Astrocyte of the cerebellum (primary cell): ENCODE measurements at regions not wholly inside any gene's neighbourhood (a gene's known extent, or its start where the extent isn't known, plus 50 kb on each side); places are given as distances from the start of the nearest gene placed in this dataset.
"Not testable (repeated sequence)": the region's sequence is repeated elsewhere in the genome, so short reads cannot be mapped to it uniquely, and the experiment has no call there.

Source experiments
- DNase-seq: peaks from one replicate; pipeline ENCODE4 v3.0.0-alpha.2; 2011; ENCODE audit warnings: low read depth
- H3K4me3 ChIP-seq: 2 replicates; pipeline ENCODE4 v1.5.1; 2011; ENCODE audit warnings: mild to moderate bottlenecking, low read depth, low read length, moderate library complexity
- in situ Hi-C: cut with HindIII; loops from 2 replicates; pipeline ENCODE4 v1.10.0; 2017; ENCODE audit warnings: low sequenced_read_pairs
- TF ChIP-seq, protein P1 (sequence below): IDR thresholded peaks from 2 replicates; pipeline ENCODE4 v1.5.1; 2012; ENCODE audit warnings: low read length, low read depth, moderate library complexity, mild to moderate bottlenecking; ENCODE audit errors: missing control alignments

DNA sequence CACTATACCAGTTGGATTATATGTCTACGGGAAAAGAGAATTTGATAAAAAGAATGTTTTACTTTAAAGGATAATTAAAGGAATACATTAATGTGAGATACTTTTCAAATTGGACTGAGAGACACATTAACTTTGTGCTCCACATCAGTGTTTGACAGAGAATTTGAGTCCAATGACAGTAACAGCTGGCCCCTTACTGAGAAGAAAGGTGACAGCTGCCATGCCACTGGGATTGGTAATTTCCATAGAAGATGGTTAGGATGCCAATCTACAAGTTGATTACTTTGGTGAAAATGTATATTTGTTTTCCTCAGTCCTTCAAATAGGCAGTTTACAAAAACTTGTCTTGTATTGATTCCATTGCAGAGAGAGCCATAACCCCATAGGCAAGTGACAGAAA lies 578.4 kb downstream of the SLCO4C1 start:
- DNase-seq: no peak
- in situ Hi-C loops: no loop called here

GRCh38 chr5:101716941-101717340 lies 579.1 kb downstream of the SLCO4C1 start:
- TF ChIP-seq, protein P1, sequence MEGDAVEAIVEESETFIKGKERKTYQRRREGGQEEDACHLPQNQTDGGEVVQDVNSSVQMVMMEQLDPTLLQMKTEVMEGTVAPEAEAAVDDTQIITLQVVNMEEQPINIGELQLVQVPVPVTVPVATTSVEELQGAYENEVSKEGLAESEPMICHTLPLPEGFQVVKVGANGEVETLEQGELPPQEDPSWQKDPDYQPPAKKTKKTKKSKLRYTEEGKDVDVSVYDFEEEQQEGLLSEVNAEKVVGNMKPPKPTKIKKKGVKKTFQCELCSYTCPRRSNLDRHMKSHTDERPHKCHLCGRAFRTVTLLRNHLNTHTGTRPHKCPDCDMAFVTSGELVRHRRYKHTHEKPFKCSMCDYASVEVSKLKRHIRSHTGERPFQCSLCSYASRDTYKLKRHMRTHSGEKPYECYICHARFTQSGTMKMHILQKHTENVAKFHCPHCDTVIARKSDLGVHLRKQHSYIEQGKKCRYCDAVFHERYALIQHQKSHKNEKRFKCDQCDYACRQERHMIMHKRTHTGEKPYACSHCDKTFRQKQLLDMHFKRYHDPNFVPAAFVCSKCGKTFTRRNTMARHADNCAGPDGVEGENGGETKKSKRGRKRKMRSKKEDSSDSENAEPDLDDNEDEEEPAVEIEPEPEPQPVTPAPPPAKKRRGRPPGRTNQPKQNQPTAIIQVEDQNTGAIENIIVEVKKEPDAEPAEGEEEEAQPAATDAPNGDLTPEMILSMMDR: no peak
- in situ Hi-C loops: no loop called here
- no peak for DNase-seq

More for the DNA sequence above, 578.4 kb downstream of the SLCO4C1 start:
- H3K4me3 ChIP-seq: no peak overlapping the region
- TF ChIP-seq, protein P1: no peak

GRCh38 chr5:101715790-101716189 lies 580.3 kb downstream of the SLCO4C1 start:
- DNase-seq, in situ Hi-C loops, H3K4me3 ChIP-seq: not testable (repeated sequence)

More at GRCh38 chr5:101716941-101717340, 579.1 kb downstream of the SLCO4C1 start:
- H3K4me3 ChIP-seq: no peak overlapping the region

- in situ Hi-C loops: no loop called here
- no peak overlapping the region for H3K4me3 ChIP-seq
- TF ChIP-seq, protein P1: no peak
- no peak for DNase-seq
Measured at GRCh38 chr5:101689306-101689705, 606.8 kb downstream of the SLCO4C1 start.

GRCh38 chr5:101688156-101688555 lies 607.9 kb downstream of the SLCO4C1 start:
- in situ Hi-C loops: no loop called here
- TF ChIP-seq, protein P1: no peak
- no peak overlapping the region for H3K4me3 ChIP-seq
- no peak for DNase-seq

GRCh38 chr5:101687349-101687985 lies 608.6 kb downstream of the SLCO4C1 start:
- in situ Hi-C loops: no loop called here
- H3K4me3 ChIP-seq: no peak overlapping the region
- TF ChIP-seq, protein P1: no peak
- no peak for DNase-seq

DNA sequence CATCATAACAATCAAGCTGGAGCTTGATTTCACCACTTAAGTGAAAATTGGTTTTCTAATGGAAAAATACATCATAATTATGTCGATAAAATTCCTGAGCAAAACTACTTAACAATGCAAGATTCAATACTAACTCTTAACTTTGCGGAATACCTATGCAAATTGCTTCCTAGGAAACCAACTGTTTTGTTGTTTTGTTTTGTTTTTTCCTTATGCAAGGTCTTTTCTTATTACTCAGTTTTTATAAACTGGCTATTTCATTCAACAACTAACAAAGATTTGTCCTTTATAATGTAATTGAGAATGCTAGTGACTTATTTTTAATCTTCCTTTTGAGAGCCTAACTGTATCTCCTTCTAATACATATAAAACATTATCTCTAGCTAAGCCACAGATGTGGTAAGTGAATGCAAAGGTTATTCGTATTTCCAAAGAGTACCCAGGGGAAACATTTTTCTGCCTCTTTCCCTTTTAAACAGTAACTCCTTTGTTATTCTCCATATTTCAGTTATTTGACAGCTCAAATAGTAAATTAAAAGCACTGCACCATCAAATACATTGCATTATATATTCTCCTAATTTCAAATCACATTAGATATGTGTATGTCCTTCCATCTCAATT lies 609.4 kb downstream of the SLCO4C1 start:
- no peak overlapping the region for H3K4me3 ChIP-seq
- in situ Hi-C loops: no loop called here
- no peak for DNase-seq
- TF ChIP-seq, protein P1: no peak
